Activated effector memory CD4-positive, alpha-beta T cell treated with Interleukin-2 at 50 U/mL for 16 hours (primary cell): ENCODE measurements at regions not wholly inside any gene's neighbourhood (a gene's known extent, or its start where the extent isn't known, plus 50 kb on each side); places are given as distances from the start of the nearest gene placed in this dataset.
"Not testable (repeated sequence)": the region's sequence is repeated elsewhere in the genome, so short reads cannot be mapped to it uniquely, and the experiment has no call there.

Experiments
- DNase-seq: peaks from one replicate; pipeline ENCODE4 v3.0.0-alpha.2; 2020

DNA sequence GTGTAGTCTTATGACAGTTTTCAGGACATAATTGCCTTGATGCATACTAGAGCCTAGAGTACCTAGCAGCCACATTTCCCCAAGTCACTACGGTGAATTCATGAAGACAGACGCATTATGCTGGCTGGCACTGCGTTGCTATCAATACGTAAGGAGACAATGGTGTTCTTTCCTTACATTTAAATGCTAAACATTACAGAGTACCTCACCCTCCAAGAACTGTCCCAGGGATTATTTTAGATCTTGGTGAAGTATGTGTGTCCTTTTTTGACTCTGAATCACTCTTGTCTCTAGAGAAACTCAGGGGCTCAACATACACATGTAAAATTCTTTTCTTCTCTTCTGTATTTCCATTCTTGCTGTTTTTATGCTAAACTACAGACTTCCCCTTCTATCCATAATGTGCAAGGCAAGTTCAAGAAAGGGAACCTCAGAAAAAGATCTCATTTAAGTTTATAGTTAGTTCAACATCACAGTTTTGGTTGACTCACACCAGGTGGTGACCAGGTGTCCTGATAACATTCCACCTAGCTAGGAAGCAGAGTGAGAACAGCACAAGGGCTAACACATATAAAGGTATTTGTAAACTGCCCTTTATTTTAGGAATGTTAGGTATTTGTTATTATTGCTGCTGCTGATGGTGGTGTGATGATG lies 212.4 kb upstream of the HNRNPA3 start:
- DNase-seq, result no peak

DNA sequence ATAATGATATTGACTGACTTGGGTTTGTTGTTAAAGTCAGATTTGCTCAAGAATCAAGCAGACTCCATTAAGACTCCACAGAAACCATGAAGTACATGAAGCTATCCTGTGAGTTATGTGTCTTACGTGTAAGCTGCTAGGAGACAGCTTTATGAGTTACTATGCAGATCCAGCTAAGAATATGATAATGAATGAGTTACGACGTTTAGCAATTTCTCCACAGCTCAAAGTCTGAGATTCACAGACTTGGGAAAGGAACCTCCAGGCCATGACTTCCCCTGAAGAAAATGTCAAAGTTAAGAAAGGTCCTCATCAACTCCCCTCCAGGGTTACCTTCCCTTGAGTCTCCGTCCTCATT lies 211.9 kb upstream of the HNRNPA3 start:
- DNase-seq, result no peak

DNA sequence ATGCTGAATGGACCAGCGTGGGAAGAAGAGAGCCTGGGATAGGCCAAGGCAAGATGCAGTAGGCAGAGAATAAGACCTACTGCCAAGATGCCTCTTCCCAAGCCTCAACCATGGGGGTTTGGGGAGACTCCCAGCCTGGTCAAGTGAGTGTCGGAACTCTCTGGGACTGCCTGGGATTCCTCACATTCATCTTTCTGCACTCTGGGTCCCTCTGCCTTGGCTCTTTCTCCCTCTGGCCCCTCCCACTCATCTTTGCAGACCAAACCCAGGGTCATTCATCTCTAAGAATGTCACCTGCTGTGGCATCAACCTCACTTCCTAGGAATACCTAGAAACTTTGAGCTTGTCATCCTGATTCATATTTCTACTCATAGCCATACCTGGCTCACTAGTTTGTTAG lies 211.3 kb upstream of the HNRNPA3 start:
- no peak for DNase-seq

DNA sequence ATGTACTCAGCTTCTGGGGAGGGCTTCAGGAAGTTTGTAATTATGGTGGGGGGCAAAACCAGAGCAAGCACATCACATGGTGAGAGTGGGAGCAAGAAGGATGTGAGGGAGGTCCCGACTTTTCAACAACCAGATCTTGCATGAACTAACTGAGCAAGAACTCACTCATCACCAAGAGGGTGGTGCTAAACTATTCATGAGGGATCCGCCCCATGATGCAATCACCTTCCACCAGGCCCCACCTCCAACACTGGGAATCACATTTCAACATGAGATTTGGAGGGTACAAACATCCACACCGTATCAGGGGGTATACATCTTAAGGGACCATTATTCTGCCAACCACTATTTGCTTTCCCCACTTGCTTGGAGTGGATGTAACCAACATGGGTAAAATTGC lies 209.6 kb upstream of the HNRNPA3 start:
- no peak for DNase-seq

DNA sequence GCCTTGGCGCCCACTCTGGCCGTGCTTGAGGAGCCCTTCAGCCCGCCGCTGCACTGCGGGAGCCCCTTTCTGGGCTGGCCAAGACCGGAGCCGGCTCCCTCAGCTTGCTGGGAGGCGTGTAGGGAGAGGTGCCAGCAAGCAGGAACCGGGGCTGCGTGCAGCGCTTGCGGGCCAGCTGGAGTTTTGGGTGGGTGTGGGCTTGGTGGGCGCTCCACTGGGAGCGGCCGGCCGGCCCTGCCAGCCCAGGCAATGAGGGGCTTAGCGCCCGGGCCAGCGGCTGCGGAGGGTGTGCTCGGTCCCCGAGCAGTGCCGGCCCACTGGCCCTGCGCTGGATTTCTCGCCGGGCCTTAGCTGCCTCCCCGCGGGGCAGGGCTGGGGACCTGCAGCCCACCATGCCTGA lies 204.9 kb upstream of the HNRNPA3 start:
- DNase-seq, result not testable (repeated sequence)

DNA sequence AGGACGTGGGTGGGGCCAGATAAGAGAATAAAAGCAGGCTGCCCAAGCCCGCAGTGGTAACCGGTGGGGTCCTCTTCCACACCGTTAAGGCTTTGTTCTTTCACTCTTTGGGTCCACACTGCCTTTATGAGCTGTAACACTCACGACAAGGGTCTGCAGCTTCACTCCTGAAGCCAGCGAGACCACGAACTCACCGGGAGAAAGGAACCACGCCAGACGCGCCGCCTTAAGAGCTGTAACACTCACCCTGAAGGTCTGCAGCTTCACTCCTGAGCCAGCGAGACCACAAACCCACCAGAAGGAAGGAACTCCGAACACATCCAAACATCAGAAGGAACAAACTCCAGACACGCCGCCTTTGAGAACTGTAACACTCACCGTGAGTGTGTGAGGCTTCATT lies 203.9 kb upstream of the HNRNPA3 start:
- not testable (repeated sequence) for DNase-seq

DNA sequence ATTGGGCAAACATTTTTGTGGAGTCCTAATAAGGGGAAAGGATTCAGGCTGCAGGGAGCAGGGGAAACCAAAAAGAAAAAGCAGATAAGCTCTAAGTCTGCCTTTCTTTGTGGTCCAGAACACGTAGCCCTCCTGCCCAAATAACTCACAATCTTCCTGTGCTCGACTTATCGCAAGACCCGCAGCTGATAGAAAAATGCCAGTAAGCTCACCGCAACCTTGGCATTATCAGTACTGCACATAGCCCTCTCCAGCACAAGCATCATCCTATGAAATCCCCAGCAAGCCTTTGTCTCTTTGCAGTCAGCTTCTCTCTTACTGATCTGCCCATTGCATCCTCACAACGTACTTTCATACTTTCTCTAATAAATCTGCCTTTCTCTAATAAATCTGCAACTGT lies 202.4 kb upstream of the HNRNPA3 start:
- no peak for DNase-seq

DNA sequence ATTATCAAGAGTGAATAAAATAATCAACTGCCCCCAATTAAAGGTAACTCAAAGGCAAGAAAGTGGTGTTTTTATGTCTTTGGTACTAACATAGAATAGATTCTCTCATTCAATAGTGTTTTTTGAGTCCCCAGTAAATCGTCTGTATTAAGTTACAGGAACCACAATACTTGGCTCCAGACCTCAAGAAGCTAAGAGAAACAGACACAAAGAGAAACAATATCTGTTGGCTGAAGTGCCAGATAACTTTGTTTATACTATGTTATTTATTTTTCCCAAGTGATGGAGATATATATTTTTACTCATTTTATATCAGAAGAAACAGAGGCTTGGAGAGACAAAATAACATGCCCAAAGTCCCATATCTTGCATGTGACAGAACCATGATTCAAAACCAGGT lies 201.7 kb upstream of the HNRNPA3 start:
- no peak for DNase-seq

DNA sequence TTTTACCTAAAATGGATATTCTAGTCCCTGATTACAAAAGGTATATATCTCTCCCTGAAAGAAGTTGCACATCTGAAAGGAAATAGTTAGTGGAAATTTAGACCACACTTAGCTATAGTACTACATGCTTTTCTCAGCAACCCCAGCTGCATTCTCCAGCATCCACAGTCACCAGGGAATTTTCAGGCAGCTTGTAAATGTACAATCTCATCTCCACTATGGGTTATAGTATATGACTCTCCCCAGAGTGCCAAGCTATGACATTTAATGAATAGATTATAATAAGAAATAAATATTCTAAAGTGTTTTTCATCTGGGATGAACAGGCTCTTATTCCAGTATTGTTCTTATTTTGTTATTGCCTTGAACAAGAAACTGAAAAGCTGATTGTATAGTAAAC lies 197.6 kb upstream of the HNRNPA3 start:
- no peak for DNase-seq

DNA sequence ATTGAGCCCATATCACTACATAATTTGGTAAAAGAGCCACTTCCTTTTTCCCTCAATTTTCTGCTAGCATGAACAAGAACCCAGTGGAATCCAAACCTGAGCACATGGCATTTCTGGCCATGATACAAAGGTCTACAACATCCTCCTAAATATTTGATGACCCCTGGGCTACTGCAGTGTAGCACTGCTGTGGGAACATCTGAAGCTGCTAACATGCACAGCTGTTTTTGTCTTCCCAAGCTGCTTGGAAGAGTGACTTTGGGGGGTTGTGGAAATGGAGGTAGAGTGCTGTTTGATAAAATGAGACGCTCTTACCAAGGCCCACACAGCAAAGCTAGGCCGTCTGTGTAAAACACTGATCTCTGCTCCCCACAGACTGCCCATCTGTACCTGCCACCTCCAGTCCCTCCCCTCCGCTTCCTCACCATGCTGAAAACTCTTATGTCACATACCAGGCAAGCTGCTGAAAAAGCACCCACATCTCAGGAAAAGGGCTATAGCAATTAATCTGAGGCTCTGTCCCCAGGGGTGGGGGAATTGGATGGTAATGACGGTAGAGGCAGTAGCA lies 197.2 kb upstream of the HNRNPA3 start:
- DNase-seq, result no peak

DNA sequence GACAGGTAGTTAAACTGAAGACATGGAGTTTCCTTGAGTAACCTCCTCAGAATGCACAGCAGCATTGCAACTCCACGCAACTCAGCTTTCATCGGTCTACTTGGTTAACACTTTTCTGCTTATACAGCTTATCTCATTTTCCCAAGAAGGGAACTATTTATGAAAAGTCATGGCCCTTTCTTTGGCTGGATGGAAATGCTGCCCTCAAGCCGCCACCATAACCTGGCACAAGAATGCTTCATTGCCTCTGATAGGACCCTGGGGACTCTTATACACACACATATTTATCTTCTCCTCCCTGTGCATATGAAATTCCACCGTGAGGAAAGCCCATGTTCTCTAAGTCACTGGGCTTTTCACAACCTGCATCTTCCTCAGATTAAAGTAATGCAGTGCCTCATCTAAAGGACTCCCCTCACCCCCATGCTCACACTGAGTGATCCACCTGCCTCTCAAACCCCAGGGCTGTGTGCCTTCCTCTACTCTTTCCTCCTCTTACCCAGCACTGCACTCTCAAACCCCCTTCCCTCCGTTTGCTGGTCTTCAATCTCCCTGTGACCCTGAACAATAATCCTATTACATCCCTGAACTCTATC lies 192.0 kb upstream of the HNRNPA3 start:
- no peak for DNase-seq

DNA sequence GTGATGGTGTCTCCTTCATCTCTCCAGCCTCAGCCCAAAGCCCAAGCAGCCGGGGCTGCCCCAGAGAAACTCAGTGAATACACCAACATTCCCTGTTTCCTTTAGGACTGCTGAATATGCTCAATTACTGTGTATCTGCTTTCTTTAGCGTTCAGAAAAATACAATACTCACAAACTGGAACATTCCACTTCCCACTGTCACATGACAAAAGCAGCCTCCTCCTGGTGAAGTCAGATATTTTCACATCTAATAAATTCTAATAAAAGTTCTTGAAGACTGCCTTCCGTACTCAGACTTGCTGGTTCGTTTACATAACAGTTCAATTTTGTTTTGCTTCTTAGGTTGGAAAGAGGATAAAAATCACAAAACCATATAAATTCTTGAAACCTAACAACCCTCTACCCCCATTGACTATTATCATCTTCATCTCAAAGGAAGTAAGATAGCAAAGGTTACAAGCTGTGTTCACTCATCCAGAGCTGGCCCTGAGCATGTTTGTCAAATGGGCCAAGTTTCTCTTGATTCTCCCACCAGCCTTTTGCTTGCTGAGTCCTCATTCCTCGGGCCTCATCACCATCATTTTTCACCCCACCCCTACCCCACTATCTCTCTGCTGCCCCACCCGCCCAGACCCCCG lies 190.8 kb upstream of the HNRNPA3 start:
- DNase-seq, result no peak

DNA sequence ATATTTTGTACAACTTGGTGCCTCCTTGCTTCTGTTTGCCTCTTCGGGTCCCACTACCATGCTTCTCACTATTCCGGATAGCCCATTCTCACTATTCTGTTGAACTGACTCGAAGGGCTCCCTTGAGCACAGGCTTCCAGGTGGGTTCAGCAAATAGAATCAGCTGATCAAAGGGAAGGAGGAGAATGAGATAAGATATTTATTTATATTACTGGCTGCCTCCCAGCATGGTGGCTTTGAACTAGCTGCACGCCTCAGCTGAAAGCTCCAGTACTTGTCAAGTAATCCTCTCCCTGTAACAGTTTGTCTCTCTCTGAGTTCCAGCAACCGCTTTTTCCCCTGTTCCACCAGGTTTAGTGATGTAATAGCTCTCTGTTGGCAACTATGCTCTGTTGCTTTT lies 187.8 kb upstream of the HNRNPA3 start:
- no peak for DNase-seq

DNA sequence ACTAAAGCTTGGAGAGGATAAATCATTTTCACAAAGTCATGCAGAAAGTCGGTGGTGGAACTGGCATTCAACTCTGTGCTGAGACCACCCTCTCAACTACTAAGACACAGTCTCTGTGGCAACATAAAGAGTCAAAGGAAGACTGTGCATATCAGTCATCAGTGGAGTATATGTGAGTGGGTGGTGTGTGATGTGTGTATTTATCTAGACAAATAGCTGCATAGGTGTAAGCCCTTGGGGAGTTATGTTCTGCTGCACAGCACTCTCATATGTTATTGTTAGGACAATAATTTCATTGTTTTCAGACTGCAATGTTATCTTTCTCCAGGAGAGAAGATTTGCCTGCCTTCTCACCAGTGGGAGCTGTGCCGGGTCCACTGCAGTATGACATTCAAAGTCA lies 186.3 kb upstream of the HNRNPA3 start:
- DNase-seq, result no peak

DNA sequence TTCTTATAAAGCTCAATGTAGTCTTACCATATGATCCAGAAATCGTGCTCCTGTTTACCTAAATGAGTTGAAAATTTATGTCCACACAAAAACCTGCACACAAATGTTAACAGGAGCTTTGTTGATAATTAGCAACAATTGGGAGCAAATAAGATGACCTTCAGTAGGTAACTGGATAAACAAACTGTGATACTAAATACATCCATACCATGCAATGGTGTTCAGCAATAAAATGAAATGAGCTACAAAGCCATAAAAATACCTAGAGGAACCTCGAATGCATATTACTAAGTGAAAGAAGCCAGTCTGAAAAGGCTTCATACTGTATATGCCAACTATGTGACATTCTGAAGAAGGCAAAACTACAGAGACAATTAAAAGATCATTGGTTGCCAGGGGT lies 185.6 kb upstream of the HNRNPA3 start:
- DNase-seq, result no peak

DNA sequence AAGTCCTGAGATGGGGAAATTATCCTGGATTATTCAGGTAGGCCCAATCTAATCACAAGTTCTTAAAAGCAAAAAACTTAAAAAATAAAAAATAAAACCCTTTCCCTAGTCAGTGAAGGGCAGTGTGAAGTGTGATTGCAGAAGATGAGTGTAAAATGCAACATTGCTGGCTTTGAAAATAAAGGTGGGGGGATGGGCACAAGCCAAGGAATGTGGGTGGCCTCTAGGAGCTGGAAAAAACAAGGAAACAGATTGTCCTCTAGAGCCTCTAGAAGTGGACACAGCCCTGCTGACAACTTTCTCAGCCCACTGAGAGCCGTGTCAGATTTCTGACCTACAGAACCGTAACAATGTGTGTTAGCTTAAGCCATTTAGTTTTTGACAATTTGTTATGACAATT lies 184.3 kb upstream of the HNRNPA3 start:
- no peak for DNase-seq

DNA sequence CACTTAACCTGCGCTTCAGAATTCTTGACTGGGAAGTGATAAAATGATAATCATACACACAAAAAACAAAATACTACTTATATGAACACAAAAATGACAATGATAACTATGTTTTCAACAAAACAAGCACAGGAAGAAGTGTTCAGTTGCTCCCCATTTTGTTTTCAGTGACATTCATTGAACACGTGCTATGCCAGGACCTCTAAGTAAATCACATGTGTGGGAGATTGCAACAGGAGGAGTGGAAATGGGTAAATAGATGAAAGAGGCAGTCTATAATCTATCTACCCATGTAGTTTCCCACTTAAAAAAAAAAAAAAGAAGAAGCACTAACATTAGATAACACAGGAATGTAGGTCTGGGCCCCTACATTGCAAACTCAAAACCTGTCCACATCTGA lies 183.5 kb upstream of the HNRNPA3 start:
- DNase-seq, result no peak

DNA sequence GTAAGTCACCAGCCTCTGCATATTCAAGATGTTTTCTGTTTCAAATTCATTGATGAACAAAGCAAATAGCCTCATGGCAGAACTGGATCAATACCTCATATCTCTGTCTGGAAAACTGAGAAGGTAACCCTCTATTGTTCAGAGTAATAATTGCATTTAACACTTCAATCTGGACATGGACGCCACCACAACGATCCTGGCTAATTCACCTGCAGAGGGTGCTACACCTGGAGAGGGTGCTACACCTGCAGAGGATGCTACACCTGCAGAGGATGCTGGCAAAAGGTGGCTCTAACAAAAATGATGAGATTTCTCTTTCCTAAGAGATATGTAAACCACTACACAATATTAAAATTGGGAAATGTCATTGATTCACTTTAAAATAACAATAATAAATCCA lies 183.1 kb upstream of the HNRNPA3 start:
- no peak for DNase-seq

DNA sequence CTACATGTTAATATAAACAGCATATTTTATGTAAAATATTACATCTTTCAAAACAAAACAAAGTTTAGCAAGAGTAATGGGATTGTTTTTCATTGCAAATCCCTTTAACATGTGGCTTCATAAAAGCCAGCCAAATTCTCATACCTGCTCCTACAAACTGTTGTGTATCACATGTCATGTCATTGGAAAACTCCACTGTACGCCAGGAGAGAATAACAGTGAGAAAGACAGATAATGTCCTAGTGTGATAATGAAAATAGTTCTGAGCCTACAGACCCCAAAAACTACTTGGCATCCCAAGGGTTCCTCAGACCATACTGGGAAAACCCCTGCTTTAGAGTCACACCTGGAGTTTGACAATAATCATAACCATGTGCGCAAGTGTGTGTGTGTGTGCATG lies 182.7 kb upstream of the HNRNPA3 start:
- DNase-seq, result no peak

DNA sequence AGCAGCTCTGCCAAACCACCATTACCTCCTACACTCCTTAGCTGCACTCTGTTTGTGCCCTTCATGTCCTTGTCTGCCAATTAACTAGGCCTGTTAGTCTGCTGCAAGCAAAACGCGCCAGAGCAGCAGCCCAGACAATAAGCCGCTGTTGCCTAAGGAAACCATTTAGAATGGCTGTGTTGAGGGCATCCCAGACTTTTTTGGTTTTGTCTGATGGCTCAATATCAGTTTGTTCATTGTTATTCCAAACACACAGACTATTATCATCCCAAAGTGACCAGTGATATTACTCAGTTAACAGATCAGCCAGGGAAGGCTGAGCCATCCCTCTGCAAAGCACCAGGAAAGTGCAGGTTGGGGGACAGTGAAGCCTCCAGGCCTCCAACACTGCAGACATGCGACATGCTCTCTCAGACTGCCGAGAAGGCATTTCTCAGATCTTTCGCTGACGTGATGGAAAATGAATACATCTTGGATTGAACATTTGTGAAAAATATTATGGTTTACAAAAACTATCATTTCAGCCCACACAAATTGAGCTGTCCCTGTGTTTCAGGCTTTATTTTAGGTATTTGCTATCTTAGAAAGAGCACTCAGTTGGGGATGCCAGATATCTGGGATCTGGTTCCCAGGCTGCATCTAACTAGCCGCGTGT lies 182.0 kb upstream of the HNRNPA3 start:
- DNase-seq, result no peak

DNA sequence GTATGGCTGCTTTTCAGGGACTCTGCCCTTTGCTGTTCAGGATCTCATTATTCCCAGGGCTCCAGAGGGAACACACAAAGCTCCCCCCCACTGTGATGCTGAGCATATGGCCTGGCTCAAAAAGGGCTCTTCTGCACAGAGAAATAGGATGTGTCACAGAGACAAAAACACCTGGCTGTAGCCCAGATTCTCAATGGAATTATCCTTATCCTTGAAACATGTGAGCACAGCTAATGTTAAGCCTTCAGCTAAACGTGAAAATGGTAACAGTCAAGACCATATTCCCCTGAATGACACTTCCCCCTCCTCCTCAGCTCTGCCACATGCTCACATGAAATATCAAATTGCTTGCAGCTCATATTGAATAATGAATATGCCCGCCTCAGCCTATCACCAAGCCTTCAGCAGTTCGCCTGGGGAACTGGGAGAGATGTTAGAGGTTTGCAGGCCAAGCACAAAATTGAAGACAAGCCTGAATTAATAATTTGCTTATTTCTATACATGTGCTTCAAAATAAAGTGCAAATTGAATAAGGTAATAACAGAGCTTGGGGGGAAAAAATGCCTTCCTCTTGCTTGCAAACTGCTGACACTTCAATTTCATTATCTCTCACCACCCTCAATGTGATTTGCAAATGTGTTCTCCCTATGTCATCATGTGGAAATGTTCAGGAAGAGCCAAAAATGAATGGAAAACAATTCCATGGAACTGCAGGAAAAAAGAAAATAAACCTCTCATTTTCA lies 181.0 kb upstream of the HNRNPA3 start:
- DNase-seq, result no peak

DNA sequence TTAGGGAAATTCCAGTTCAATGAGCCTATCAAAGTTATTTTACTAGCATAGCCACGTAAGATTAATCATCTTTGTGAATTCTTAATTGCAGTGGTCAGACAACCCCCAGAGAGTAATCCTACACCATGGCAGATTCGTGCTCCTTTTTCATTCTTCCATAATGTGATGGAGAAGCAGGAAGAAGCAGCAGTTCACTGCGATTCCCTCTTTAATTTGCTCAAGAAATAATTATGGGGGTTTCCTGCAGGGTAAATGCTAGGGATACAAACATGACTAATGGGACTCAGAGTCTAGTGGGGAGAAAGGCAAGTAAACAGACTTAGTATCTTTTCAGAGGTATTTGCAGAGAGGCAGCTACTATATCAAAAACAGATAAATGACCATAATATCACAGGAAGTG lies 175.8 kb upstream of the HNRNPA3 start:
- DNase-seq, result no peak

DNA sequence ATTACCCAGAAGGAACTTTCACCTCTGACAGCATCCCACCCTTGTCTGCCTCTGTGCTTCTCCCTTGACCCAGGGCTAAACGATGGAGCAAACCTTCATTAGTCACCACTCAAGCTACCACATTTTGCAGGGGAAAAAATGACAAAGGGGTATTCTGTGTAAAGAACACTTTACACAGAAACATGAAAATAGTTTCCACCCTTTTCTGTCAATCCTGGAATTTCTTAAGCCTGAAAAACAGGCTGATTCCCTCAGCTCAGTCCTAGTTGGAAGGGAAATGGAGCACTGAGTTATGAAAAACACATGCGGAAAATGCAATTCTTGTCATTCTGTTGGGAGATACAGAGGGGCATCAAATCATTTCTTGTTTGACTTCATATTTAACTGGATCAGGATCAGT lies 175.0 kb upstream of the HNRNPA3 start:
- no peak for DNase-seq
